Ovary (tissue), 3 donors: ENCODE measurements at regions not wholly inside any gene's neighbourhood (a gene's known extent, or its start where the extent isn't known, plus 50 kb on each side); places are given as distances from the start of the nearest gene placed in this dataset.

Experiments used
- EP300 ChIP-seq: sonication (generic); formaldehyde crosslinking; IDR thresholded peaks from one replicate; pipeline ENCODE4 v1.6.1; 2017; ENCODE audit warnings: antibody characterized with exemption
- POLR2A ChIP-seq: fragments of 450-650 bp; IDR thresholded peaks from one replicate; pipeline ENCODE4 v1.6.1; 2017; ENCODE audit warnings: antibody characterized with exemption, mild to moderate bottlenecking, moderate library complexity
- TF ChIP-seq, protein P1 (sequence below), 3 donors: fragments of 450-650 bp in 2 of 3; fragments of 200-600 bp in 1 of 3; IDR thresholded peaks; one replicate each; pipeline versions ENCODE4 v1.5.1 to v1.8.0; 2016 to 2022; ENCODE audit warnings: antibody characterized with exemption in 3 of 3, mild to moderate bottlenecking in 1 of 3
- donor health status: DM: no; HTN: no; CAD: no.

DNA sequence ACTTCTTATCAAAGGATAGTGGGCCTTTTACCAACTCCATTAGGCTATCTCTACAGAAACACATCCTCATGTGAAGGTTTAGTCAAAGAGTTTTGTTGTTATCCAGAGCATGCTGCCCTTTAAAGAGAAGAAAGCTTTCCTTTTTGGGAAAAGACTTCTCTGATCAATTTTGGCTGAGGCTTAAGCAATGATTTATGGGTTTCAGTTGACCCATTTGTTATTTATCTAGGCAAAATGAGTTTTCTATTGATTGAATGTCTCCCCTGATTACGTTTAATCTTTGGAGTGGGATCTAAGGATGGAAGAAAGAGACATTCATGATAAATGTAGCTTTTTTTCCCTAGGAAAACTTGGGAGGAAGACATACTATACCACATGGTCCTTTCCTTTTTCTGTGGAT is 326.6 kb upstream of the JAG1 start:
- TF ChIP-seq, protein P1, sequence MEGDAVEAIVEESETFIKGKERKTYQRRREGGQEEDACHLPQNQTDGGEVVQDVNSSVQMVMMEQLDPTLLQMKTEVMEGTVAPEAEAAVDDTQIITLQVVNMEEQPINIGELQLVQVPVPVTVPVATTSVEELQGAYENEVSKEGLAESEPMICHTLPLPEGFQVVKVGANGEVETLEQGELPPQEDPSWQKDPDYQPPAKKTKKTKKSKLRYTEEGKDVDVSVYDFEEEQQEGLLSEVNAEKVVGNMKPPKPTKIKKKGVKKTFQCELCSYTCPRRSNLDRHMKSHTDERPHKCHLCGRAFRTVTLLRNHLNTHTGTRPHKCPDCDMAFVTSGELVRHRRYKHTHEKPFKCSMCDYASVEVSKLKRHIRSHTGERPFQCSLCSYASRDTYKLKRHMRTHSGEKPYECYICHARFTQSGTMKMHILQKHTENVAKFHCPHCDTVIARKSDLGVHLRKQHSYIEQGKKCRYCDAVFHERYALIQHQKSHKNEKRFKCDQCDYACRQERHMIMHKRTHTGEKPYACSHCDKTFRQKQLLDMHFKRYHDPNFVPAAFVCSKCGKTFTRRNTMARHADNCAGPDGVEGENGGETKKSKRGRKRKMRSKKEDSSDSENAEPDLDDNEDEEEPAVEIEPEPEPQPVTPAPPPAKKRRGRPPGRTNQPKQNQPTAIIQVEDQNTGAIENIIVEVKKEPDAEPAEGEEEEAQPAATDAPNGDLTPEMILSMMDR (IDR thresholded peaks at IDR 0.05), result no peak
- no peak for TF ChIP-seq POLR2A
- TF ChIP-seq EP300, result no peak
